HG02798 (cell line): ENCODE measurements at regions not wholly inside any gene's neighbourhood (a gene's known extent, or its start where the extent isn't known, plus 50 kb on each side); places are given as distances from the start of the nearest gene placed in this dataset.
"Not testable (repeated sequence)": the region's sequence is repeated elsewhere in the genome, so short reads cannot be mapped to it uniquely, and the experiment has no call there.

Experiments used
- ATAC-seq: cut with Tn5 transposase; IDR thresholded peaks from one replicate; pipeline ENCODE4 v1.9.1; 2021; ENCODE audit warnings: mild to moderate bottlenecking; ENCODE audit not compliant: unreplicated experiment, poor library complexity

GRCh38 chr3:70658513-70659310 is 346.3 kb upstream of the MDFIC2 start:
- no peak for ATAC-seq

GRCh38 chr3:70657454-70657853 is 345.0 kb upstream of the MDFIC2 start:
- no peak for ATAC-seq

GRCh38 chr3:70647823-70648222 is 335.4 kb upstream of the MDFIC2 start:
- no peak for ATAC-seq

GRCh38 chr3:70647094-70647493 is 334.7 kb upstream of the MDFIC2 start:
- no peak for ATAC-seq

- no peak for ATAC-seq
Measured at GRCh38 chr3:70646635-70647034, 334.2 kb upstream of the MDFIC2 start.

GRCh38 chr3:70640481-70640880 is 328.0 kb upstream of the MDFIC2 start:
- no peak for ATAC-seq

GRCh38 chr3:70635301-70635700 is 322.9 kb upstream of the MDFIC2 start:
- ATAC-seq: no peak

GRCh38 chr3:70631716-70632307 is 319.4 kb upstream of the MDFIC2 start:
- no peak for ATAC-seq

GRCh38 chr3:70621451-70621850 is 309.0 kb upstream of the MDFIC2 start:
- ATAC-seq: no peak

- no peak for ATAC-seq
Measured at GRCh38 chr3:70620956-70621355, 308.5 kb upstream of the MDFIC2 start.

GRCh38 chr3:70620367-70620766 is 307.9 kb upstream of the MDFIC2 start:
- no peak for ATAC-seq

- no peak for ATAC-seq
Measured at GRCh38 chr3:70618151-70618550, 305.7 kb upstream of the MDFIC2 start.

GRCh38 chr3:70617349-70617748 is 304.9 kb upstream of the MDFIC2 start:
- not testable (repeated sequence) for ATAC-seq

- ATAC-seq: no peak
Measured at GRCh38 chr3:70615286-70615685, 302.8 kb upstream of the MDFIC2 start.

- no peak for ATAC-seq
Measured at GRCh38 chr3:70614111-70614510, 301.7 kb upstream of the MDFIC2 start.

- no peak for ATAC-seq
Measured at GRCh38 chr3:70612920-70613319, 300.5 kb upstream of the MDFIC2 start.

GRCh38 chr3:70611667-70612277 is 299.3 kb upstream of the MDFIC2 start:
- not testable (repeated sequence) for ATAC-seq

- ATAC-seq: no peak
Measured at GRCh38 chr3:70608434-70608833, 296.0 kb upstream of the MDFIC2 start.

- no peak for ATAC-seq
Measured at GRCh38 chr3:70607469-70607868, 295.0 kb upstream of the MDFIC2 start.

- ATAC-seq: no peak
Measured at GRCh38 chr3:70606018-70606417, 293.6 kb upstream of the MDFIC2 start.

- peak; percentile 44 for ATAC-seq
Measured at GRCh38 chr3:70603103-70603502, 290.7 kb upstream of the MDFIC2 start.

- ATAC-seq: no peak
Measured at GRCh38 chr3:70597312-70597711, 284.9 kb upstream of the MDFIC2 start.
